HFF-Myc (cell line): ENCODE measurements at regions not wholly inside any gene's neighbourhood (a gene's known extent, or its start where the extent isn't known, plus 50 kb on each side); places are given as distances from the start of the nearest gene placed in this dataset.

Experiments used
- DNase-seq: peaks from one replicate; pipeline ENCODE4 v3.0.0-alpha.2; 2011; ENCODE audit warnings: low read depth; ENCODE audit errors: extremely low read depth
- H3K4me3 ChIP-seq: replicated peaks from 2 replicates; pipeline ENCODE4 v1.5.1; 2011; ENCODE audit warnings: low read depth, mild to moderate bottlenecking, control low read depth, low read length
- TF ChIP-seq, protein P1 (sequence below): IDR thresholded peaks from 2 replicates; pipeline ENCODE4 v1.5.1; 2012; ENCODE audit warnings: mild to moderate bottlenecking, low read depth, low read length, control low read depth; ENCODE audit errors: missing control alignments

DNA sequence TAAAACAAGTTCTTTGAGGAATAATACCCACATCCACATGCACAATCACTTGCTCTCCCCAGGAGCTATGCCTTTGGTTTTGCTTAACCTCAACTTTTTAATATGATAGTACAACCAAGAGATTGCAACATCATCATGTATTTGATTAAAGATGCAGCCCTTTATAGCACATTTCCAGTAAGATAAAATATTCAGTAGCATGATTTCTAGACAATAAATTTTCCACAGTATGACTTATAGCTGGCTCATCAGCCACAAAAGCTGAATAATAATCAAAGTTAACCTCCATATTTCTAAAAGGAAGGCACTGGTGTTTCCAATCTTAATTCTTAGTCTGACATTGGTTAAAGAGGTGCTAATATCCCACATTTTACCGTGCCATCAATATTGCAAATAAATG lies 622.5 kb downstream of the TBL1XR1 start:
- TF ChIP-seq, protein P1, sequence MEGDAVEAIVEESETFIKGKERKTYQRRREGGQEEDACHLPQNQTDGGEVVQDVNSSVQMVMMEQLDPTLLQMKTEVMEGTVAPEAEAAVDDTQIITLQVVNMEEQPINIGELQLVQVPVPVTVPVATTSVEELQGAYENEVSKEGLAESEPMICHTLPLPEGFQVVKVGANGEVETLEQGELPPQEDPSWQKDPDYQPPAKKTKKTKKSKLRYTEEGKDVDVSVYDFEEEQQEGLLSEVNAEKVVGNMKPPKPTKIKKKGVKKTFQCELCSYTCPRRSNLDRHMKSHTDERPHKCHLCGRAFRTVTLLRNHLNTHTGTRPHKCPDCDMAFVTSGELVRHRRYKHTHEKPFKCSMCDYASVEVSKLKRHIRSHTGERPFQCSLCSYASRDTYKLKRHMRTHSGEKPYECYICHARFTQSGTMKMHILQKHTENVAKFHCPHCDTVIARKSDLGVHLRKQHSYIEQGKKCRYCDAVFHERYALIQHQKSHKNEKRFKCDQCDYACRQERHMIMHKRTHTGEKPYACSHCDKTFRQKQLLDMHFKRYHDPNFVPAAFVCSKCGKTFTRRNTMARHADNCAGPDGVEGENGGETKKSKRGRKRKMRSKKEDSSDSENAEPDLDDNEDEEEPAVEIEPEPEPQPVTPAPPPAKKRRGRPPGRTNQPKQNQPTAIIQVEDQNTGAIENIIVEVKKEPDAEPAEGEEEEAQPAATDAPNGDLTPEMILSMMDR, result no peak
- no peak overlapping the region for H3K4me3 ChIP-seq
- no peak for DNase-seq

- DNase-seq, result no peak
- TF ChIP-seq, protein P1, result no peak
- H3K4me3 ChIP-seq, result no peak overlapping the region
These were observed 625.4 kb downstream of the TBL1XR1 start for GRCh38 chr3:176571926-176572325.

GRCh38 chr3:176570992-176571391 lies 626.3 kb downstream of the TBL1XR1 start:
- TF ChIP-seq, protein P1, result no peak
- DNase-seq, result no peak
- no peak overlapping the region for H3K4me3 ChIP-seq

- no peak overlapping the region for H3K4me3 ChIP-seq
- TF ChIP-seq, protein P1, result no peak
- DNase-seq, result no peak
These were observed 629.1 kb downstream of the TBL1XR1 start for GRCh38 chr3:176568189-176568588.

DNA sequence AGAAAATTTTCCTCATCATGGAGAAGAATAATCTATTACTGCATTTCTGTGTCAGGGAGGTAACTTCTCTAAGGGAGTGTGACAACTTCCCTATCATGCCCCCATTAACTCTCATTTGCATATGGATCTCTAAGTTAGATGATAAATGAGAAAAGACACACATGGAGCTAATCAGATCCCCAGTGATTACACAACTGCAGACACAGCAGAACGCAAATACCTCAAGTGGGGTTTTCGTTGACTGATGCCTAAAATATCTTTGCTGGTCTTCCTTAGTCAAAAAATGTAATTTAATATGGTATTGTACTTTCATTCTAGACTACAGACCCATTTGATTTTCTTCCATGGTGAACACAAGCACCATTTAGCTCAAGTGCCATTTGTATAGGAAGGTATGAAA lies 630.5 kb downstream of the TBL1XR1 start:
- TF ChIP-seq, protein P1, result no peak
- no peak for DNase-seq
- H3K4me3 ChIP-seq, result no peak overlapping the region

DNA sequence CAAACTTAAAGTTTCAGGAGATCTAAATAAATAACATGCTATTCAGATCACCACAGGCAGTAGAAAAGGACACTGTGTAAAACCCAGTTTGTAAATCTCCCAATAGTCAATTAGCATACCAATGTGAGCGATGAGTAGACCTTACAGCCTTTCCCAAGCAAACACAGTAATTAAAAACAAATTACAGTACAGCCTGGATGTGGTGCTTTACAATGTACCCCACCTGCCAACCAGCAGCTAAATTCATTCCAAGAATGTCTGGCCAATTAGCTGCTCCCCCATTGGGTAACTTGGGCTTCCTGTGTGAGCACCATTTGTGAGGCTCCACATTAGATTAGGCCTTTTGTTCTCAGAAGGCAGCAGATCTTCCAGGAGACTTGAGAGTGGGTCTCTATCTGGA lies 635.0 kb downstream of the TBL1XR1 start:
- DNase-seq, result no peak
- no peak overlapping the region for H3K4me3 ChIP-seq

GRCh38 chr3:176561826-176562225 lies 635.5 kb downstream of the TBL1XR1 start:
- TF ChIP-seq, protein P1, result no peak
- no peak for DNase-seq
- H3K4me3 ChIP-seq, result no peak overlapping the region

More for the DNA sequence above, 635.0 kb downstream of the TBL1XR1 start:
- TF ChIP-seq, protein P1, result no peak
